Pancreas (tissue), 10 donors: ENCODE measurements at regions not wholly inside any gene's neighbourhood (a gene's known extent, or its start where the extent isn't known, plus 50 kb on each side); places are given as distances from the start of the nearest gene placed in this dataset.
A peak's percentile ranks its signal among the peaks of the same experiment; 100 is the strongest.
"Not testable (repeated sequence)": the region's sequence is repeated elsewhere in the genome, so short reads cannot be mapped to it uniquely, and the experiment has no call there.

ENCODE experiments used
- ATAC-seq, 4 donors: fragments of 200-7000 bp; cut with Tn5 transposase; one replicate each; pipeline versions ENCODE4 v1.8.0 to v1.9.1; 2020; ENCODE audit warnings: mild to moderate bottlenecking in 4 of 4, moderate library complexity in 4 of 4
- DNase-seq, 6 donors: peaks; one replicate each; pipeline ENCODE4 v3.0.0-alpha.2; 2020
- FAIRE-seq: peaks from 2 replicates; lab custom pipeline; 2012; peaks lifted over from hg19 to GRCh38; lab: Jason Lieb, UNC
- H3K27ac ChIP-seq, 4 donors: fragments of 200-600 bp; sonication (generic); 1 replicate in 3 of 4; 2 replicates in 1 of 4; pipeline versions ENCODE4 v1.5.0 to v1.8.0; 2020
- H3K27me3 ChIP-seq, 4 donors: fragments of 200-600 bp; one replicate each; pipeline ENCODE4 v1.8.0; 2021
- H3K36me3 ChIP-seq, 3 donors: fragments of 200-600 bp; sonication (generic) in 1 of 3; one replicate each; pipeline versions ENCODE4 v1.5.0 to v1.8.0; 2020 to 2021
- H3K4me1 ChIP-seq, 3 donors: fragments of 200-600 bp; one replicate each; pipeline ENCODE4 v1.8.0; 2021
- H3K4me3 ChIP-seq, 4 donors: fragments of 200-600 bp; sonication (generic) in 2 of 4; one replicate each; pipeline versions ENCODE4 v1.5.0 to v1.8.0; 2020 to 2021
- H3K9me3 ChIP-seq, 4 donors: fragments of 200-600 bp; one replicate each; pipeline ENCODE4 v1.8.0; 2021
- WGBS, 2 donors: extraction: QIAGEN DNeasy Blood & Tissue Kit; methylation state at CpG; one replicate each; pipeline ENCODE4 v1.1.7; 2013; 5-methylcytosine and 5-hydroxymethylcytosine counted together
- intact Hi-C, 3 donors: fragments of 100-400 bp; cut with DNase I; formaldehyde crosslinking; loops; one replicate each; pipeline versions ENCODE4 v1.11.1 to v1.14.2; 2022
- TF ChIP-seq, protein P1 (sequence below), 4 donors: fragments of 200-600 bp; sonication (generic) in 3 of 4; IDR thresholded peaks; one replicate each; pipeline versions ENCODE4 v1.5.0 to v1.8.0; 2021; ENCODE audit warnings: antibody characterized with exemption in 4 of 4
- donor health status: healthy with polysubstance abuse.
- donor health status: DM: no; HTN: no; CAD: no; lungs with moderate emphysema.
- donor health status: DM: no; HTN: no; CAD: no.
- donor health status: control.
- donor health status: control.
- donor health status: Bipolar disorder and iron deficiency.
- donor health status: DM: yes; HTN: yes; CAD: no.
- donor health status: DM: no; HTN: no; CAD: no.
- donor health status: DM: no; HTN: no; CAD: no.
- donor health status: DM: yes; HTN: yes; CAD: no.

DNA sequence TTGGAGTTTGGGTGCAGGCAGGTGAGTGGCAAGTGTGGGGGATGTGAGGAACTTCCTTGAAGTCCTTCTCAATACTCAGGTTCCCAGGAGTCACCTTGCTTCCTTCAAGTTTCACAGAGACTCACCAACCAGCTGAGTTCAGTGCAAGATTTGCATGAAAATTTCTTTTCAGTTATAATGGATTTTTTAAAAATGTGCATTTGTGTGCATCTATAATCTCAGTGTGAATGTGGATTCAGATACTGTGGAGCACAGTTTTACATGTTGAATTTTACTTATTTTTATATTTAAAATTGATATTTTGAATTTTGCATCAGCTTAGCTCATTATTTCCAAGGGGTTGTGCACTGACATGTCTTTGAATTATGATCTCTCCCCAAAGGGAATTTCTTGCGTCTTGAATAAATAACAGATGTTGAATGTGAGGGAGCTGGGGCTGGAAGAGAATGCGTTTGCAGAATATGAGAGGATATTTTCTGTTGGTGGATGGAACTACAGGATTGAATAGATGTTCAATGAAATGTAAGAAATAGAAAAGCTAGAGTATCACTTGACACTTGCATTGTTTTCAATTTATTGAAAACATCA lies 184.3 kb downstream of the RPRM start:
- TF ChIP-seq, protein P1, sequence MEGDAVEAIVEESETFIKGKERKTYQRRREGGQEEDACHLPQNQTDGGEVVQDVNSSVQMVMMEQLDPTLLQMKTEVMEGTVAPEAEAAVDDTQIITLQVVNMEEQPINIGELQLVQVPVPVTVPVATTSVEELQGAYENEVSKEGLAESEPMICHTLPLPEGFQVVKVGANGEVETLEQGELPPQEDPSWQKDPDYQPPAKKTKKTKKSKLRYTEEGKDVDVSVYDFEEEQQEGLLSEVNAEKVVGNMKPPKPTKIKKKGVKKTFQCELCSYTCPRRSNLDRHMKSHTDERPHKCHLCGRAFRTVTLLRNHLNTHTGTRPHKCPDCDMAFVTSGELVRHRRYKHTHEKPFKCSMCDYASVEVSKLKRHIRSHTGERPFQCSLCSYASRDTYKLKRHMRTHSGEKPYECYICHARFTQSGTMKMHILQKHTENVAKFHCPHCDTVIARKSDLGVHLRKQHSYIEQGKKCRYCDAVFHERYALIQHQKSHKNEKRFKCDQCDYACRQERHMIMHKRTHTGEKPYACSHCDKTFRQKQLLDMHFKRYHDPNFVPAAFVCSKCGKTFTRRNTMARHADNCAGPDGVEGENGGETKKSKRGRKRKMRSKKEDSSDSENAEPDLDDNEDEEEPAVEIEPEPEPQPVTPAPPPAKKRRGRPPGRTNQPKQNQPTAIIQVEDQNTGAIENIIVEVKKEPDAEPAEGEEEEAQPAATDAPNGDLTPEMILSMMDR (IDR thresholded peaks at IDR 0.05) = no peak
- ATAC-seq = no peak
- no peak for DNase-seq
- Histone ChIP-seq H3K9me3 (no peaks in the 10 kb centered on the region), H3K36me3 (no peaks in the 10 kb centered on the region), H3K4me3 (no peak overlapping the region), H3K4me1 (no peaks in the 10 kb centered on the region), H3K27ac (no peak overlapping the region), H3K27me3 (no peaks in the 10 kb centered on the region)
- 21 to 29% methylated on average over 2 of the region's 2 CpGs for WGBS, 2 donors
- intact Hi-C loops = no loop called here
- FAIRE-seq = no peak

DNA sequence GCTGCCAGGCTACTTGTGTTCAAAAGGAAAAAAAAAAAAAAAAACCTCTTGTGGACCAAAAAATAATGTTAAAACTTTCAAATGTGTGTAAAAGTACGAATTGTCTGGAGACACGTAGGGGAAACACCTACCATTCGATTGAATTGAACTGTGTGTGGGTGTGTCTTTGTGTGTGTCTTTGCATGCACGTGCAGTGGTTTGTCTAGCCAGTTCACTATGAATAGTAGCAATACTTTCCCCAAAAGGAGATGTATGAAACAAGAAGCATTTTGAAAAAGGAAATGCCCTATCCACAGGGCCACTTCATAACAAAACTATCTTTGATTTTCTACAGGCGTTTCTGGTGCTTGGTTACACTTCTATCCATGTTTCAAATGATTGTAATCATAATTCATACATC lies 186.8 kb downstream of the RPRM start:
- no peak for FAIRE-seq
- no peaks in the 10 kb centered on the region for H3K4me1 ChIP-seq
- H3K27ac ChIP-seq = no peak overlapping the region
- intact Hi-C loops = no loop called here
- H3K4me3 ChIP-seq = no peak overlapping the region
- TF ChIP-seq, protein P1 (IDR thresholded peaks at IDR 0.05) = no peak
- ATAC-seq = no peak
- H3K9me3 ChIP-seq = no peaks in the 10 kb centered on the region
- no peak for DNase-seq
- no peaks in the 10 kb centered on the region for H3K27me3 ChIP-seq
- no peaks in the 10 kb centered on the region for H3K36me3 ChIP-seq
- WGBS, 2 donors = 42 to 53% methylated on average over 5 of the region's 5 CpGs

DNA sequence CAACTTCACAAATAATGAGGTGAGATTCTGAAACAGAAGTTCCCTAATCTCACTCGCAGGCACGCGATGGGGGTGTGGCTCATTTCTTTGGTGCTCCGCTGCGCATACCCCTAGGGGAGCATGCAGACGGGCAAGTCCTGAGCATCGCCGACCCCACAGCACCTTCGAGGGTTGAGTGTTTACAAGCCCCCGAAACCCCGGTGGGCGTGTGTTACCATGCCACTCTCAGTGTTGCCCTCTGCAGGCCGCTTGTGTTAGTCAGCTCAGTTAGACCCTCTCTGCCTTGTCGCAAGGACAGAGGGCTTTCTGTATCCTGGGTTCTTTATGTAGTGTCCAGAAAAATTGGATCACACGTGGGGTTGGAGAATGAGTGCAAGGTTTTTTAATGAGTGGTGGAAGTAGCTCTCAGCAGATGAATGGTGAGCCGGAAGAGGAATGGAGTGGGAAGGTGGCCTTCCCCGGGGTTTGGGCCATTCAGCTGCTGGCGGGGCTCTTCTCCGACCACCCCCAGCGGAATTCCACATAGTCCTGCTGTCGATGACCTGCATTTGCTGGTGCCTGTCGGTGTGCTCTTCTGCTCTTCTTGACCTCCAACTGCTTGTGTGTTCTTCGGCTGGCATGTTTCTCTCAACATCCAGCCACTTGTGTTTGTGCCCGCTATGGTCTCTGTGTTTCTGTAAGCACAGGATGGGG lies 191.3 kb downstream of the RPRM start:
- TF ChIP-seq, protein P1 (IDR thresholded peaks at IDR 0.05) = peak in 1 of 4 donors; percentile 14
- H3K36me3 ChIP-seq = no peaks in the 10 kb centered on the region
- H3K9me3 ChIP-seq = no peaks in the 10 kb centered on the region
- WGBS, 2 donors = 34 to 37% methylated on average over 24 of the region's 24 CpGs
- H3K27ac ChIP-seq = no peak overlapping the region
- intact Hi-C loops = no loop called here
- H3K27me3 ChIP-seq = no peaks in the 10 kb centered on the region
- ATAC-seq (no peak), FAIRE-seq (no peak), DNase-seq (no peak)
- H3K4me3 ChIP-seq = no peak overlapping the region
- no peaks in the 10 kb centered on the region for H3K4me1 ChIP-seq

DNA sequence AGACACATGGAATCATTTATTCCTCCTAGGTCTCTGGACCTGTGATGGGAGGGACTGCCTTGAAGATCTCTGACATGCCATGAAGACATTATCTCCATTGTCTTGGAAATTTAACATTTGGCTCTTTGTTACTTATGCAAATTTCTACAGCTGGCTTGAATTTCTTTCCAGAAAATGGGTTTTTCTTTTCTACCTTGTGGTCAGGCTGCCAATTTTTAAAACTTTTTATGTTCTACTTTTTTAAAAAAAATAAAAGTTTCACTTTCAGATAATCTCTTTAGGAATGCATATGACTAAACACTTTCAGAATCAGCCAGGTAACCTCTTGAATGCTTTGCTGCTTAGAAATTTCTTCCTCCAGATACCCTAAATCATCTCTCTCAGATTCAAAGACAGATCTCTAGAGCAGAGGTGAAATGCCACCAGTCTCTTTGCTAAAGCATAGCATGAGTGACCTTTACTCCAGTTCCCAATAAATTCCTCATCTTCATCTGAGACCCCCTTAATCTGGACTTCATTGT lies 209.6 kb downstream of the RPRM start:
- intact Hi-C loops = no loop called here

DNA sequence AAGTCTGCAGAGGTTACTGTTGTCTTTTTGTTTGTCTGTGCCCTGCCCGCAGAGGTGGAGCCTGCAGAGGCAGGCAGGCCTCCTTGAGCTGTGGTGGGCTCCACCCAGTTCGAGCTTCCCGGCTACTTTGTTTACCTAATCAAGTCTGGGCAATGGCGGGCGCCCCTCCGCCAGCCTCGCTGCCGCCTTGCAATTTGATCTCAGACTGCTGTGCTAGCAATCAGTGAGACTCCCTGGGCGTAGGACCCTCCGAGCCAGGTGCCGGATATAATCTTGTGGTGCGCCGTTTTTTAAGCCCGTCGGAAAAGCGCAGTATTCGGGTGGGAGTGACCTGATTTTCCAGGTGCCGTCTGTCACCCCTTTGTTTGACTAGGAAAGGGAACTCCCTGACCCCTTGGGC lies 221.7 kb downstream of the RPRM start:
- 63 to 70% methylated on average over 14 to 17 of the region's 18 CpGs for WGBS, 2 donors
- H3K9me3 ChIP-seq, DNase-seq, H3K27ac ChIP-seq, H3K27me3 ChIP-seq, H3K4me1 ChIP-seq, intact Hi-C loops, H3K36me3 ChIP-seq, ATAC-seq, FAIRE-seq, H3K4me3 ChIP-seq: not testable (repeated sequence)

More for the DNA sequence above, 209.6 kb downstream of the RPRM start:
- no peak for DNase-seq
- no peak for FAIRE-seq
- Histone ChIP-seq H3K36me3 (no peaks in the 10 kb centered on the region), H3K9me3 (no peaks in the 10 kb centered on the region), H3K27ac (no peak overlapping the region), H3K4me1 (no peaks in the 10 kb centered on the region), H3K27me3 (no peaks in the 10 kb centered on the region), H3K4me3 (no peak overlapping the region)
- ATAC-seq = no peak
- TF ChIP-seq, protein P1 (IDR thresholded peaks at IDR 0.05) = no peak

DNA sequence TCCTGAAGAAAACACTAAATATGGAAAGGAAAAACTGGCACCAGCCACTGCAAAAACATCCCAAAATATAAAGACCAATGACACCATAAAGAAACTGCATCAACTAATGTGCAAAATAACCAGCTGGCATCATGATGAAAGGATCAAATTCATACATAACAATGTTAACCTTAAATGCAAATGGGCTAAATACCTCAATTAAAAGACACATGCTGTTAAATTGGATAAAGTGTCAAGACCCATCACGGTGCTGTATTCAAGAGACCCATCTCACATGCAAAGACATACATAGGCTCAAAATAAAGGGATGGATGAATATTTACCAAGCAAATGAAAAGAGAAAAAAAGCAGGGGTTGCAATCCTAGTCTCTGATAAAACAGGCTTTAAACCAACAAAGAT lies 231.9 kb downstream of the RPRM start:
- FAIRE-seq, H3K4me1 ChIP-seq, H3K9me3 ChIP-seq, ATAC-seq, H3K36me3 ChIP-seq, H3K27me3 ChIP-seq, H3K4me3 ChIP-seq, DNase-seq, intact Hi-C loops, H3K27ac ChIP-seq: not testable (repeated sequence)
- 16 to 31% methylated on average over 1 of the region's 1 CpG for WGBS, 2 donors
